SK-N-SH (cell line): ENCODE measurements at regions not wholly inside any gene's neighbourhood (a gene's known extent, or its start where the extent isn't known, plus 50 kb on each side); places are given as distances from the start of the nearest gene placed in this dataset.

Source experiments
- CTCF ChIP-seq: fragments of 200-600 bp; sonication (generic); IDR thresholded peaks from 2 replicates; pipeline ENCODE4 v1.6.1; 2017; ENCODE audit warnings: antibody characterized with exemption, mild to moderate bottlenecking, moderate library complexity
- FOXM1 ChIP-seq: IDR thresholded peaks from 2 replicates; pipeline ENCODE4 v1.4.0; 2012; ENCODE audit warnings: low read depth, mild to moderate bottlenecking
- GABPA ChIP-seq: IDR thresholded peaks from 2 replicates; pipeline ENCODE4 v1.4.0; 2012; ENCODE audit warnings: low read depth, mild to moderate bottlenecking
- MAX ChIP-seq: IDR thresholded peaks from 2 replicates; pipeline ENCODE4 v1.4.0; 2012; ENCODE audit warnings: low read depth
- POLR2AphosphoS5 ChIP-seq: IDR thresholded peaks from 2 replicates; pipeline ENCODE4 v1.6.1; 2012; ENCODE audit warnings: low read depth, low read length
- REST ChIP-seq: IDR thresholded peaks from 2 replicates; pipeline ENCODE4 v1.6.1; 2012; ENCODE audit warnings: mild to moderate bottlenecking, low read depth, low read length, moderate library complexity
- USF2 ChIP-seq: fragments of 150-350 bp; IDR thresholded peaks from 2 replicates; pipeline ENCODE4 v1.6.1; 2017; ENCODE audit warnings: antibody characterized with exemption, low read length, low read depth, borderline replicate concordance
- YY1 ChIP-seq: IDR thresholded peaks from 2 replicates; pipeline ENCODE4 v1.4.0; 2012; ENCODE audit warnings: low read depth, mild to moderate bottlenecking
- ZBTB33 ChIP-seq: IDR thresholded peaks from 2 replicates; pipeline ENCODE4 v1.4.0; 2012; ENCODE audit warnings: low read depth, borderline replicate concordance

- no peak for TF ChIP-seq CTCF
- TF ChIP-seq MAX = no peak
- TF ChIP-seq YY1 = no peak
- TF ChIP-seq GABPA = no peak
- no peak for TF ChIP-seq FOXM1
- no peak for TF ChIP-seq POLR2AphosphoS5
- no peak for TF ChIP-seq USF2
- no peak for TF ChIP-seq REST
- TF ChIP-seq ZBTB33 = no peak
Measured at GRCh38 chr4:41366911-41367517, 110.3 kb downstream of the UCHL1 start.
